Stimulated activated CD4-positive, alpha-beta T cell treated with anti-CD3 and anti-CD28 coated beads, Interleukin-1b, Interleukin-23, amount 100 ng/mL, for 24 hours (primary cell): ENCODE measurements at regions not wholly inside any gene's neighbourhood (a gene's known extent, or its start where the extent isn't known, plus 50 kb on each side); places are given as distances from the start of the nearest gene placed in this dataset.
"Not testable (repeated sequence)": the region's sequence is repeated elsewhere in the genome, so short reads cannot be mapped to it uniquely, and the experiment has no call there.

ENCODE experiments used
- DNase-seq, 4 experiments: peaks; one replicate each; pipeline ENCODE4 v3.0.0-alpha.2; 2020; ENCODE audit warnings: low read depth in 4 of 4, low spot score in 1 of 4

DNA sequence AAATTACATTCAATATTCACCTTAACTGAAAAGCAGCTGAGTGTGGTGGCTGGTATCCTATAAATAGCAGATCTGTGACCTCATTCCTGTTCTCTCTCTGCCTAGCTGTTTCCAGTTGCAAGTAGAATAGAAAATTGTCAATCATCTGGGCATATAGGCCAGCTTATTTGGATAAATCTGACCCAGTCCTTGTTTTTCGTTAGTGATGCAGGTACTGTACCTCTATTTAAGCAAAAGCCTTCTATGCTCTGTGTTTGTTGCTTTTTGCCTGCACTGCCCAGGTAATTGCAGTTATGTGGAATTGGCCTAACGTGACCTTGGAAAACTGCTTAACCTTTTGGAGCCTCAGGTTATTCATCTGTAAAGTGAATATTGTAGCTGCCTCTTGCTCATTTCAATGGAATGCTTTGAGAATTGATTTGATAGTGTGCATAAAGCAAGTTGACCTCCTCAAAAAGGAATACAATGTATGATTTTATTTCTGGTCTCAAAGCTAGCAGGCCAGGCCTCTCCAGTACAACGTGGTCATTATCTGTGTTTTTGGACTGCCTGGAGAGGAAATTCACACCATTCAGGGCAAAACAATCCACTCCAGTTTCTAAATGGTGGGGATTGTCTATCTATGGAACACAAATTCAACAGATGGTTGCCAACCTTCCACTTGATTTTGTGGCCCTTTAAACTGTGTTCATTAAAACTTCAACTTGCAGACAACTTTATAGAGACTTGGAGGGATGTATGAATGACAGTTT, 508.7 kb upstream of the CITED2 start:
- no peak for DNase-seq

GRCh38 chr6:139882234-139882633, 507.8 kb upstream of the CITED2 start:
- DNase-seq = no peak

DNA sequence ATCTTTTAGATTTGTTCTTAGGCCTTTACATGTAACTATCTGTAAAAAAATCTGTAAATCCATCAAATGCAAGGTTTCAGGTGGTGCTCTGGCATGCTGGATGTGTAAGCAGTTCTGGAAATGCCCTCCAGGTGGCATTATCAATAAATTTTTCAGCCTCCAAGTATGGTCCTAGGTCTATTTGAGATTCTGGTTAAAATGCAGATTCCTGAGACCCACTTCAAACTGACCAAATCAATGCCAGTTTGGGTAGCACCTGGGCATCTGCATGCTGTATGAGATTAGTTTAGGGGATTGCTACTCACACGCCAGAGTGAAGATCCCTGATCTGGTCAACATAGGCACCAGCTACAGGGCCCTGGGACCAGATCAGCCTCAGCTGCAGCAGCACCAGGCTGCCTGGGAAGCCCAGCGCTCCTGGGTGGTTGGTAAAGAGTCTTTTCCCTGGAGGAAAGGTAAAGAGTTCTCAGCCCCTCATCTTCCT, 507.3 kb upstream of the CITED2 start:
- no peak for DNase-seq

GRCh38 chr6:139881236-139881635, 506.8 kb upstream of the CITED2 start:
- DNase-seq = no peak

- no peak for DNase-seq
Measured at GRCh38 chr6:139879823-139880356, 505.4 kb upstream of the CITED2 start.

GRCh38 chr6:139879241-139879640, 504.8 kb upstream of the CITED2 start:
- not testable (repeated sequence) for DNase-seq

GRCh38 chr6:139877828-139878405, 503.5 kb upstream of the CITED2 start:
- no peak for DNase-seq

- no peak for DNase-seq
Measured at GRCh38 chr6:139872665-139873064, 498.2 kb upstream of the CITED2 start.

GRCh38 chr6:139871803-139872510, 497.5 kb upstream of the CITED2 start:
- DNase-seq = no peak

GRCh38 chr6:139871165-139871710, 496.8 kb upstream of the CITED2 start:
- DNase-seq = no peak

DNA sequence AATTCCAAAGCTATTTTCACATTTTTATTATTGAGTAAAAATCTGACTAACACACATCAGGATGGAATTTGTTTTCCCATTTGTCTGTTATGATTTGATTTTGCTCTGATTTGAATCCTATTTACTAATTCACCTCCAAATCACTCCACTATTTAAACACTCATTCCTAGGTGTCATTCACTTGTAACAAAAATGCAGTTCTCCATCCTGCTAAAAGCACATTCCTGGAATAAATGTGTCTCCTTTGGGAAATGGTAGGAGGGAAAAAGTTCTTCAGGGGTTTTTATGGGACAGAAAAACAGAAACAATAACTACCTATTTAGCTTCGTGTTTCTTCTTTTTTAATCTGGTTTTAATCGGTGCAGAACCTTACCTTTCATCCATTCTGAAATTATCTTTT, 494.1 kb upstream of the CITED2 start:
- DNase-seq = no peak

DNA sequence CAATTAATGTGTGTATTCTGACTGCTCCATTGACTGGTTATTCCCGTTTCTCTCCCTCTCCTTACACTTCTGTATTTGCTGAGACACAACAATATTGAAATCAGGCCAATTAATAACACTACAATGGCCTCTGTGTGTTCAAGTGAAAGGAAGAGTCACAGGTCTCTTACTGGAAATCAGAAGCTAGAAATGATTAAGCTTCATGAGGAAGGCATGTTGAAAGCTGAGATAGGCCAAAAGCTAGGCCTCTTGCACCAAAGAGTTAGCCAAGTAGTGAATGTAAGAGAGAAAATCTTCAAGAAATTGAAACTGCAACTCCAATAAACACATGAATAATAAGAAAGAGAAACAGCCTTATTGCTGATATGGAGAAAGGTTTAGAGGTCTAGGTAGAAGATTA, 489.5 kb upstream of the CITED2 start:
- DNase-seq = no peak

GRCh38 chr6:139863346-139863745, 488.9 kb upstream of the CITED2 start:
- no peak for DNase-seq

GRCh38 chr6:139862311-139862710, 487.9 kb upstream of the CITED2 start:
- no peak for DNase-seq

DNA sequence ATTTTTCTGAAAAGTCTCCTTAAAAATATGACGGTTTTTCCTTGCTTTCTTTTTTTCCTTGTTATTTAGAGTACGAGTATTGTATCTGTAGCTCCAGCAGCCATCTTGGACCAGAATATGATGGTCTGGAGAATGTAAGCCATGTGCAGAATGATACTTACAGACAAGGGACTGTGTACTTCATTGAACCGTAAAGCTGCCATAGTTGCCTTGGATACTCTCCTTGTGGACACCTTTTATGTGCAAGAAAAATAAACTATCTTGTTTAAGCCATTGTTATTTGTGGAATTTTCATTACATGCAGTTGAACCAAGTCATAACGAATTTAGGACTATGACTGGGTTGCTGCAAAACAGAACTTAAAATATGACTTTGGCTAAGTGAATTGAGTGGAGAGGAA, 485.8 kb upstream of the CITED2 start:
- no peak for DNase-seq

DNA sequence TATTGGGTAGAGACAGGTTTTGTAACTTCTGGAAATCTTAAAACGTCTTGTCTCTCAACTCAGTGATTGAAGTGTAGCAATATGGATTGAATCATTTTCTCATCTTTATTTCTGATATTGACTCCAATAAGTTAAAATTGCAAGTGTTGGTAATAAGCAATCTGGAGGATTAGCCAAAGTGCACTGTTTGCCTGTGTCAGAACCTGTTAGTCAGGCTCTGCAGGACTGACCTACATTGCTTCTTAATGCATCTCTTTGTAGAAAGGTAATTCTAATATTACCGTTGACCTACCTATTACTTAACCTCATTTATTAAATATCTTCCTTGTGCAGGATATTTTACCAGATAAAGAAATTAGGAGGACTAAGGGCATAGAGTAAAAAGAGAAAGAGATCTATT, 484.0 kb upstream of the CITED2 start:
- no peak for DNase-seq

DNA sequence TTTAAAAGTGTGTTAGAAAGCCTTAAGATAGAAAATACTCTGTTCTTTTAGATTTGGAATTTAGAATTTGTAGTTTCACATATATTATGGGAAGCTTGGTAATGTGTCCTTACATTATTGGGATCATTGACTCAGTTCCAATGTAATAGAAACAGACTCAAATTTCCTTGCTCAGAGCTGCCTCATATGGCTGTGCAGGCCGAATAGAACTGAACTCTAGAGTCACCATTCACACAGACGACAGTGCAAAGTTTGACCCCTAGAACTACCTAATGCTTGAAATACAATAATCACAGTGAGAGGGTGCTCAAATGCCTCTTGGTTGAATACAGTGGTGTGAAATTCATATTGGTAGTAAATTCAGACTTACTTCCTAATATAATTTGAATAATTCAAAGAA, 482.7 kb upstream of the CITED2 start:
- no peak for DNase-seq

- DNase-seq = no peak
Measured at GRCh38 chr6:139856562-139856961, 482.1 kb upstream of the CITED2 start.

DNA sequence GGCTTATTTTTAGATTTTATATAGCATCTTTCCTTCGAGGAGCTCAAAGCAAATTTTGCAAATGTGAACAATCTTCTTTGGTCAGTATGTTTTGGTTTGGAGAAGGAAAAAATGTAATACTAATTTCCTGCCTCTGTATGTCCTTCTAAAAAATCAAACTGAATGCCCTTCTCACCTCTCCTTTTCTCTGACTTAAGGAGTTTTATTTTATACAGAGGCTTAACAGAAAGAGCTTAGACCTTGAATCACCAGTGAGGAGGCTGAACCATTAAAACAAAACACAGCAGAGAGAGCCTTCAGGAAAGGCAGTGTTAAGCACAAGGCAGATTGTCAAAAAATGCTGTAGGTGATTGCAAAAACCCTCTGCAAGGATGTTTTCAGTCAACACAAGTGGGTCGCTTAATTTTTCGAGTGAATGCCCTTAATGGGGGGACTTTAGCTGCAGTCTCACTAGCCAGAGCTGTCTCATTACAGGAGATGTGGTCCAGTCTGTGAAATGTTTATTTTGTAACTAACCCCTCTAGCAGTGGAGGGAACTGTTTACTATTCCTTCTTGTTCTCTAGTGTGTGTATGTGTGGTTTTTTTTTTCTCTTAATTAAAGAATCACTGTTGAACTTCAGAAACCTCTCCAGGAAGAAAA, 481.3 kb upstream of the CITED2 start:
- no peak for DNase-seq

- DNase-seq = no peak
Measured at GRCh38 chr6:139853302-139853992, 479.0 kb upstream of the CITED2 start.
